Stomach (tissue), 8 donors: ENCODE measurements at regions not wholly inside any gene's neighbourhood (a gene's known extent, or its start where the extent isn't known, plus 50 kb on each side); places are given as distances from the start of the nearest gene placed in this dataset.

ENCODE experiments used
- DNase-seq, 2 donors: peaks; one replicate each; pipeline versions ENCODE4 v3.0.0 to v3.0.0-alpha.2; 2013 to 2019
- H3K27ac ChIP-seq, 5 donors: fragments of 200-600 bp in 4 of 5; sonication (generic) in 4 of 5; one replicate each; pipeline ENCODE4 v1.5.1; 2013 to 2019; ENCODE audit warnings: mild to moderate bottlenecking in 1 of 5, moderate library complexity in 1 of 5
- H3K27me3 ChIP-seq, 3 donors: fragments of 200-600 bp; sonication (generic); one replicate each; pipeline ENCODE4 v1.5.1; 2017 to 2019; ENCODE audit warnings: mixed run types in 1 of 3
- H3K36me3 ChIP-seq, 4 donors: fragments of 200-600 bp; sonication (generic); 1 replicate in 3 of 4; 2 replicates in 1 of 4; pipeline ENCODE4 v1.5.1; 2016 to 2019
- H3K4me1 ChIP-seq, 4 donors: fragments of 200-600 bp; sonication (generic); one replicate each; pipeline ENCODE4 v1.5.1; 2016 to 2019
- H3K4me3 ChIP-seq, 4 donors: fragments of 200-600 bp; sonication (generic) in 3 of 4; one replicate each; pipeline ENCODE4 v1.5.1; 2016 to 2019; ENCODE audit warnings: mild to moderate bottlenecking in 1 of 4
- H3K9me3 ChIP-seq, 4 donors: fragments of 200-600 bp; sonication (generic); one replicate each; pipeline ENCODE4 v1.5.1; 2016 to 2019
- CTCF ChIP-seq, 7 experiments: fragments of 450-650 bp in 4 of 7; fragments of 200-600 bp in 3 of 7; sonication (generic) in 3 of 7; IDR thresholded peaks; one replicate each; pipeline ENCODE4 v1.5.1; 2016 to 2019; ENCODE audit warnings: antibody characterized with exemption in 7 of 7, control low read depth in 2 of 7, mild to moderate bottlenecking in 1 of 7
- EP300 ChIP-seq: sonication (generic); formaldehyde crosslinking; IDR thresholded peaks from one replicate; pipeline ENCODE4 v1.6.1; 2017; ENCODE audit warnings: antibody characterized with exemption
- POLR2A ChIP-seq, 4 donors: fragments of 450-650 bp; IDR thresholded peaks; one replicate each; pipeline ENCODE4 v1.6.1; 2016; ENCODE audit warnings: antibody characterized with exemption in 4 of 4, control low read depth in 2 of 4, mild to moderate bottlenecking in 1 of 4, moderate library complexity in 1 of 4
- POLR2AphosphoS5 ChIP-seq, 3 donors: sonication (generic); formaldehyde crosslinking; IDR thresholded peaks; one replicate each; pipeline ENCODE4 v1.6.1; 2016; ENCODE audit warnings: antibody characterized with exemption in 3 of 3
- WGBS, 5 donors: extraction: QIAGEN DNeasy Blood & Tissue Kit in 3 of 5; methylation state at CpG; one replicate each; pipeline versions ENCODE4 v1.1.5 to v1.1.7; 2013 to 2018; 5-methylcytosine and 5-hydroxymethylcytosine counted together
- intact Hi-C: fragments of 100-400 bp; cut with DNase I; formaldehyde crosslinking; loops from one replicate; pipeline ENCODE4 v1.15.1; 2023; ENCODE audit warnings: low total_unique reads
- donor health status: healthy with polysubstance abuse.
- donor health status: Bipolar disorder and iron deficiency.
- donor health status: healthy.

GRCh38 chr21:35244514-35244913 lies 195.4 kb upstream of the RUNX1 start:
- Histone ChIP-seq H3K27ac (peak overlapping the region in 4 of 5 donors; percentile 52 to 74 (median 63)), H3K4me3 (no peak overlapping the region), H3K27me3 (no peaks in the 10 kb centered on the region), H3K4me1 (peaks cover 9 to 30% (median 19%) of the 10 kb centered on the region in 4 donors), H3K9me3 (no peaks in the 10 kb centered on the region), H3K36me3 (no peaks in the 10 kb centered on the region)
- TF ChIP-seq EP300 (no peak), POLR2AphosphoS5 (IDR thresholded peaks at IDR 0.05) (peak; percentile 8 to 86 (median 46)), POLR2A (IDR thresholded peaks at IDR 0.05) (no peak)
- intact Hi-C loops = no loop called here
- 17 to 37% (median 24%) methylated on average over 4 of the region's 4 CpGs for WGBS, 5 donors
- peak in 1 of 2 donors; percentile 55 for DNase-seq

GRCh38 chr21:35243171-35243570 lies 194.1 kb upstream of the RUNX1 start:
- no peak overlapping the region for H3K4me3 ChIP-seq
- TF ChIP-seq EP300 (no peak), POLR2AphosphoS5 (IDR thresholded peaks at IDR 0.05) (no peak), CTCF (IDR thresholded peaks at IDR 0.05) (no peak), POLR2A (IDR thresholded peaks at IDR 0.05) (no peak)
- no peaks in the 10 kb centered on the region for H3K9me3 ChIP-seq
- 85 to 95% (median 91%) methylated on average over 4 of the region's 4 CpGs for WGBS, 5 donors
- no peaks in the 10 kb centered on the region for H3K36me3 ChIP-seq
- DNase-seq = no peak
- H3K4me1 ChIP-seq = peaks cover 9 to 30% (median 19%) of the 10 kb centered on the region in 4 donors
- no peak overlapping the region for H3K27ac ChIP-seq
- no peaks in the 10 kb centered on the region for H3K27me3 ChIP-seq
- intact Hi-C loops = no loop called here

- 61 to 78% (median 74%) methylated on average over 9 of the region's 9 CpGs for WGBS, 5 donors
- TF ChIP-seq POLR2A (IDR thresholded peaks at IDR 0.05) (no peak), EP300 (no peak), CTCF (IDR thresholded peaks at IDR 0.05) (no peak), POLR2AphosphoS5 (IDR thresholded peaks at IDR 0.05) (no peak)
- no peak overlapping the region for H3K4me3 ChIP-seq
- no peaks in the 10 kb centered on the region for H3K36me3 ChIP-seq
- H3K27me3 ChIP-seq = no peaks in the 10 kb centered on the region
- peaks cover 0 to 6% (median 3%) of the 10 kb centered on the region in 4 donors for H3K9me3 ChIP-seq
- H3K4me1 ChIP-seq = peaks cover 0 to 21% (median 6%) of the 10 kb centered on the region in 4 donors
- no peak overlapping the region for H3K27ac ChIP-seq
- intact Hi-C loops = no loop called here
- DNase-seq = no peak
Measured at GRCh38 chr21:35239811-35240219, 190.7 kb upstream of the RUNX1 start.

GRCh38 chr21:35238119-35238518 lies 189.0 kb upstream of the RUNX1 start:
- Histone ChIP-seq H3K27me3 (no peaks in the 10 kb centered on the region), H3K27ac (no peak overlapping the region), H3K36me3 (no peaks in the 10 kb centered on the region), H3K9me3 (peaks cover 0 to 6% (median 3%) of the 10 kb centered on the region in 4 donors), H3K4me1 (peaks cover 0 to 7% (median 0%) of the 10 kb centered on the region in 4 donors), H3K4me3 (no peak overlapping the region)
- DNase-seq = no peak
- TF ChIP-seq POLR2AphosphoS5 (IDR thresholded peaks at IDR 0.05) = no peak
- no peak for TF ChIP-seq POLR2A (IDR thresholded peaks at IDR 0.05)
- TF ChIP-seq CTCF (IDR thresholded peaks at IDR 0.05) = no peak
- no peak for TF ChIP-seq EP300
- intact Hi-C loops = no loop called here
- WGBS, 5 donors = 76 to 90% (median 84%) methylated on average over 2 of the region's 2 CpGs

- Histone ChIP-seq H3K4me1 (peaks cover 0 to 12% (median 2%) of the 10 kb centered on the region in 4 donors), H3K4me3 (no peak overlapping the region), H3K9me3 (peaks cover 0 to 6% (median 3%) of the 10 kb centered on the region in 4 donors), H3K36me3 (no peaks in the 10 kb centered on the region), H3K27ac (no peak overlapping the region), H3K27me3 (no peaks in the 10 kb centered on the region)
- DNase-seq = no peak
- intact Hi-C loops = no loop called here
- TF ChIP-seq EP300 (no peak), POLR2AphosphoS5 (IDR thresholded peaks at IDR 0.05) (no peak), POLR2A (IDR thresholded peaks at IDR 0.05) (no peak), CTCF (IDR thresholded peaks at IDR 0.05) (no peak)
- WGBS, 5 donors = 55 to 71% (median 68%) methylated on average over 2 of the region's 2 CpGs
Measured at GRCh38 chr21:35237287-35237686, 188.2 kb upstream of the RUNX1 start.
